HepG2 (cell line): ENCODE measurements at regions not wholly inside any gene's neighbourhood (a gene's known extent, or its start where the extent isn't known, plus 50 kb on each side); places are given as distances from the start of the nearest gene placed in this dataset.

ENCODE experiments used
- ATAC-seq: fragments of 200-7000 bp; cut with Tn5 transposase; 3 replicates; pipeline ENCODE4 v1.9.1; 2020; ENCODE audit warnings: mild to moderate bottlenecking, moderate library complexity
- BruUV-seq: library from RNA; stranded (reverse); fragments of 400-500 nt; replicated peaks from 2 replicates; lab custom pipeline; 2021; lab: Mats Ljungman, UMichigan
- CTCF ChIA-PET: fragments of 300-600 bp; formaldehyde crosslinking; extraction: SDS; loops from one replicate; lab custom pipeline; 2021; ENCODE audit warnings: low total read pairs, inconsistent platforms, low intra/inter-chr PET ratio; lab: Yijun Ruan, JAX
- POLR2A ChIA-PET: fragments of 350-600 bp; sonication (Branson Sonifier 250); formaldehyde crosslinking; loops from one replicate; lab custom pipeline; 2020; ENCODE audit warnings: antibody characterized with exemption, inconsistent platforms; lab: Yijun Ruan, JAX
- DNase-seq: peaks from one replicate; pipeline ENCODE4 v3.0.0-alpha.2; 2015; ENCODE audit warnings: low spot score
- FAIRE-seq: peaks from 3 replicates; lab custom pipeline; 2011; peaks lifted over from hg19 to GRCh38; lab: Jason Lieb, UNC
- H2AFZ ChIP-seq: one replicate; pipeline ENCODE4 v1.6.1; 2011; ENCODE audit warnings: low read length, inconsistent platforms
- H3K27ac ChIP-seq: fragments of 300-600 bp; 3 replicates; pipeline ENCODE4 v1.8.0; 2011; ENCODE audit warnings: mixed run types, mild to moderate bottlenecking, mixed read lengths, low read length, inconsistent platforms; ENCODE audit not compliant: insufficient read depth; ENCODE audit errors: extremely low read length
- H3K27me3 ChIP-seq, 2 experiments: fragments of 200-600 bp in 1 of 2; 2 replicates in 1 of 2; 3 replicates in 1 of 2; pipeline versions ENCODE4 v1.6.0 to v1.8.0; 2011; ENCODE audit warnings: low read length in 2 of 2, mild to moderate bottlenecking in 2 of 2, moderate library complexity in 2 of 2, inconsistent platforms in 1 of 2; ENCODE audit not compliant: insufficient read depth in 2 of 2, control insufficient read depth in 1 of 2
- H3K36me3 ChIP-seq, 2 experiments: fragments of 200-600 bp in 1 of 2; replicated peaks in 1 of 2; 2 replicates in 1 of 2; 3 replicates in 1 of 2; pipeline versions ENCODE4 v1.5.1 to v1.8.0; 2011; ENCODE audit warnings: low read length in 2 of 2, inconsistent platforms in 1 of 2; ENCODE audit not compliant: insufficient read depth in 2 of 2, control insufficient read depth in 1 of 2
- H3K4me1 ChIP-seq: 2 replicates; pipeline ENCODE4 v1.5.1; 2012; ENCODE audit warnings: low read length, inconsistent platforms; ENCODE audit not compliant: insufficient read depth
- H3K4me2 ChIP-seq: 2 replicates; pipeline ENCODE4 v1.6.0; 2011; ENCODE audit warnings: low read depth, low read length, inconsistent platforms
- H3K4me3 ChIP-seq, 3 experiments: fragments of 200-600 bp in 1 of 3; sonication (generic), shearing (Covaris generic) in 1 of 3; replicated peaks in 1 of 3; 2 replicates each; pipeline ENCODE4 v1.5.1; 2011 to 2016; ENCODE audit warnings: low read length in 3 of 3, inconsistent platforms in 2 of 3, low read depth in 2 of 3, mild to moderate bottlenecking in 2 of 3, control low read depth in 1 of 3, mixed read lengths in 1 of 3; ENCODE audit not compliant: insufficient read depth in 1 of 3
- H3K79me2 ChIP-seq: one replicate; pipeline ENCODE4 v1.6.1; 2011; ENCODE audit warnings: low read length, inconsistent platforms; ENCODE audit not compliant: insufficient read depth
- H3K9ac ChIP-seq: 2 replicates; pipeline ENCODE4 v1.6.0; 2011; ENCODE audit warnings: mild to moderate bottlenecking, low read depth, low read length, inconsistent platforms; ENCODE audit not compliant: insufficient read depth
- H3K9me3 ChIP-seq: 2 replicates; pipeline ENCODE4 v1.5.1; 2012; ENCODE audit warnings: mild to moderate bottlenecking, low read length
- H4K20me1 ChIP-seq: 2 replicates; pipeline ENCODE4 v1.6.0; 2011; ENCODE audit warnings: inconsistent platforms, mild to moderate bottlenecking, low read length, moderate library complexity; ENCODE audit not compliant: insufficient read depth
- ATF4 ChIP-seq, 2 experiments: fragments of 450-650 bp in 1 of 2; sonication (generic) in 1 of 2; formaldehyde crosslinking; IDR thresholded peaks; 2 replicates each; pipeline versions ENCODE4 v1.5.0 to v1.8.0; 2020 to 2022; ENCODE audit warnings: mild to moderate bottlenecking in 1 of 2, missing genetic modification reagents in 1 of 2
- DR1 ChIP-seq: sonication (generic); formaldehyde crosslinking; IDR thresholded peaks from 2 replicates; pipeline ENCODE4 v1.8.0; 2021; ENCODE audit warnings: mild to moderate bottlenecking, missing genetic modification reagents, inconsistent platforms
- KIAA2018 ChIP-seq: sonication (generic); formaldehyde crosslinking; IDR thresholded peaks from 2 replicates; pipeline ENCODE4 v1.5.0; 2020; ENCODE audit warnings: mild to moderate bottlenecking, missing genetic modification reagents, borderline replicate concordance
- MAX ChIP-seq: IDR thresholded peaks from 2 replicates; pipeline ENCODE4 v1.6.1; 2012; ENCODE audit warnings: inconsistent platforms
- NFIC ChIP-seq: IDR thresholded peaks from 2 replicates; pipeline ENCODE4 v1.6.1; 2012; ENCODE audit warnings: mild to moderate bottlenecking, low read length, inconsistent platforms
- PRDM10 ChIP-seq: sonication (generic); formaldehyde crosslinking; IDR thresholded peaks from 2 replicates; pipeline ENCODE4 v1.4.0; 2020; ENCODE audit warnings: low read depth, missing genetic modification reagents
- RBM22 ChIP-seq: fragments of 200-400 bp; formaldehyde crosslinking; optimal IDR thresholded peaks from 2 replicates; pipeline ENCODE3; 2017; ENCODE audit warnings: mild to moderate bottlenecking, low read length, moderate library complexity
- RCOR2 ChIP-seq: IDR thresholded peaks from 2 replicates; pipeline ENCODE4 v1.6.1; 2016; ENCODE audit warnings: missing biosample characterization, missing genetic modification reagents
- SPEN ChIP-seq: sonication (generic); formaldehyde crosslinking; IDR thresholded peaks from 2 replicates; pipeline ENCODE4 v1.5.1; 2020; ENCODE audit warnings: low read depth, mild to moderate bottlenecking, missing genetic modification reagents
- ZFP36 ChIP-seq: fragments of 150-350 bp; IDR thresholded peaks from 2 replicates; pipeline ENCODE4 v1.6.1; 2018; ENCODE audit warnings: borderline replicate concordance, low read length, low read depth; ENCODE audit not compliant: partially characterized antibody
- ZNF225 ChIP-seq: sonication (generic); formaldehyde crosslinking; IDR thresholded peaks from 2 replicates; pipeline ENCODE4 v1.4.0; 2020; ENCODE audit warnings: mild to moderate bottlenecking, missing genetic modification reagents
- ZNF296 ChIP-seq: sonication (generic); formaldehyde crosslinking; conservative IDR thresholded peaks from 2 replicates; pipeline ENCODE4 v1.5.0; 2020; ENCODE audit warnings: mild to moderate bottlenecking, missing genetic modification reagents
- ZSCAN22 ChIP-seq: sonication (generic); formaldehyde crosslinking; IDR thresholded peaks from 2 replicates; pipeline ENCODE4 v1.4.0; 2020; ENCODE audit warnings: mild to moderate bottlenecking, missing genetic modification reagents
- in situ Hi-C: cut with HindIII; loops from 2 replicates; pipeline ENCODE4 v1.10.0; 2017; ENCODE audit warnings: low pct_unique_long_range_greater_than_20kb; ENCODE audit not compliant: extremely low pct_ligation_motif_present
- intact Hi-C: fragments of 100-400 bp; cut with micrococcal nuclease; formaldehyde crosslinking; loops from one replicate; pipeline ENCODE4 v1.10.0; 2022; ENCODE audit not compliant: unreplicated experiment

GRCh38 chr7:85452674-85453073, 265.8 kb upstream of the SEMA3D start:
- Histone ChIP-seq H4K20me1 (no peaks in the 10 kb centered on the region), H3K27me3 (no peaks in the 10 kb centered on the region), H3K4me1 (no peaks in the 10 kb centered on the region), H3K9me3 (no peaks in the 10 kb centered on the region), H3K4me3 (no peak overlapping the region), H2AFZ (no peak overlapping the region), H3K27ac (no peak overlapping the region), H3K36me3 (no peaks in the 10 kb centered on the region), H3K9ac (no peak overlapping the region), H3K79me2 (no peaks in the 10 kb centered on the region), H3K4me2 (no peak overlapping the region)
- POLR2A ChIA-PET = no interaction called here
- CTCF ChIA-PET = no interaction called here
- DNase-seq = no peak
- ATAC-seq = no peak
- intact Hi-C loops (no loop called here), in situ Hi-C loops (no loop called here)
- no TSS peak for BruUV-seq
- no peak for FAIRE-seq
- TF ChIP-seq NFIC = no peak
- no peak for TF ChIP-seq ZFP36
- TF ChIP-seq ZNF296 (CRISPR knock-in tag) = no peak
- no peak for TF ChIP-seq ZSCAN22
- TF ChIP-seq RCOR2 (CRISPR knock-in tag) = no peak
- TF ChIP-seq PRDM10 (CRISPR knock-in tag) = no peak
- TF ChIP-seq RBM22 = no peak
- no peak for TF ChIP-seq MAX
- no peak for TF ChIP-seq SPEN (CRISPR knock-in tag)
- TF ChIP-seq KIAA2018 (CRISPR knock-in tag) = no peak
- no peak for TF ChIP-seq ATF4 (CRISPR knock-in tag; IDR thresholded peaks at IDR 0.05)
- TF ChIP-seq DR1 (CRISPR knock-in tag) = no peak
- no peak for TF ChIP-seq ZNF225 (CRISPR knock-in tag)
